ENCODE measurements at regions not wholly inside any gene's neighbourhood (a gene's known extent, or its start where the extent isn't known, plus 50 kb on each side); places are given as distances from the start of the nearest gene placed in this dataset.

DNA sequence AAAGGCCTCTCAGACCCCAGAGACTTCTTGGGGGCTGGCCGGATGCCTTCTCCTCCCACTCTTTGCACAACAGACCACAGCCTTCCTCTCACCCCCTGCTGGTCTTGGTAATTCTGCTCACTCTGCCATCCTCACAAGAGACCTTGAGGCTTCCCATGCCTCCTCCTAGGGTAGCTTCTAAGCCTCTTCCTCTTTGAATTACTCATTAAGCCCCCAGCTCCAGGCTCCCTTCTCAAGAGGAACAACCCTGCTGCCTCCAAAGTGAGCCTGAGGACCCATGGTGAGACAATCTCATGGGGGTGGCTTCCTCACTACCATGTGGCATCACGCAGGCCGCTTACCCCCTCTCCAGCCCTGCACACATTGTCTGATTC is 184.6 kb upstream of the SYT13 start:
- no peak for TF ChIP-seq POU6F1 (CRISPR knock-in tag; IDR thresholded peaks at IDR 0.05; ENCODE audit: borderline replicate concordance, low read depth)
- no peak for TF ChIP-seq GLIS3 (CRISPR knock-in tag; IDR thresholded peaks at IDR 0.05)
- TF ChIP-seq ZFP3 (CRISPR knock-in tag; IDR thresholded peaks at IDR 0.05) = no peak
- ATAC-seq = no peak

DNA sequence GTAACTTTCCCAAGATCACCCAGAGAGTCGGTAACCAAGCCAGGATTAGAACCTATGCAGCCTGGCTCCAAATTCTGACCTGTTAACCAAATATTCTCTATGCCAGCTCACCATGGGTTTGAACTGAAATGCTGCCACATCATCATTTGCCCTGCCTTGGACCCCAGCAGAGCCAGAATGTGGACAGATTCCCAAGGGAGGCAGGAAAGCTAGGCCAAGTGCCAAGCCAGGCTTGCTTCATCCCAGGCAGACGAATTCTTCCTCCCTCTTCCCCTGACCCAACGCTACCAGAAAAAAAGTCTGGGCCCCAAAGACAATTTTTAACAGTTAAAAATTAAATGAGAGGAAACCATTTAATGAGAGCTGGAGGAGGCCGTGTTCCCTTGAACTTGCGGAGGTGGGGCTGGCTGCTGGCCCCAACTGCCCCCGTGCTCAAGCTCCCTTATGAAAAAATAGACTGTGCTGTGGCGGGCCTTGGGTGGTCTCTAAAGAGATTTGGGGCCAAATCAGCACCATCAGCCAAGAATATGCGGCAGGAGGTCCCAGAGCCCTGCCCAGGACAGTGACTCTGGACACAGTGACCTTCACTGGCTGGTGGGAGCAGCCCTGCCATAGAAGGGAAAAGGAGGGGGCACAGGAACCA is 184.1 kb upstream of the SYT13 start:
- ATAC-seq = no peak
- no peak for TF ChIP-seq BACH2 (CRISPR knock-in tag; IDR thresholded peaks at IDR 0.05; ENCODE audit: borderline replicate concordance)
- TF ChIP-seq CSRNP3 (CRISPR knock-in tag; IDR thresholded peaks at IDR 0.05) = no peak
- no peak for TF ChIP-seq GLIS3 (CRISPR knock-in tag; IDR thresholded peaks at IDR 0.05)
- TF ChIP-seq ZC3H10 (CRISPR knock-in tag; IDR thresholded peaks at IDR 0.05) = no peak
- TF ChIP-seq TCF4 (CRISPR knock-in tag; IDR thresholded peaks at IDR 0.05; ENCODE audit: borderline replicate concordance) = no peak
- no peak for TF ChIP-seq CSDC2 (CRISPR knock-in tag; IDR thresholded peaks at IDR 0.05)

GRCh38 chr11:45468267-45468856 is 182.2 kb upstream of the SYT13 start:
- no peak for ATAC-seq
- TF ChIP-seq ESRRG (CRISPR knock-in tag; IDR thresholded peaks at IDR 0.05) (no peak), RARB (CRISPR knock-in tag; IDR thresholded peaks at IDR 0.05) (no peak), ZNF565 (CRISPR knock-in tag; conservative IDR thresholded peaks at IDR 0.05; ENCODE audit: low read depth) (no peak), ZNF8 (CRISPR knock-in tag; IDR thresholded peaks at IDR 0.05) (no peak), PPARA (CRISPR knock-in tag; IDR thresholded peaks at IDR 0.05; ENCODE audit: borderline replicate concordance) (no peak)

DNA sequence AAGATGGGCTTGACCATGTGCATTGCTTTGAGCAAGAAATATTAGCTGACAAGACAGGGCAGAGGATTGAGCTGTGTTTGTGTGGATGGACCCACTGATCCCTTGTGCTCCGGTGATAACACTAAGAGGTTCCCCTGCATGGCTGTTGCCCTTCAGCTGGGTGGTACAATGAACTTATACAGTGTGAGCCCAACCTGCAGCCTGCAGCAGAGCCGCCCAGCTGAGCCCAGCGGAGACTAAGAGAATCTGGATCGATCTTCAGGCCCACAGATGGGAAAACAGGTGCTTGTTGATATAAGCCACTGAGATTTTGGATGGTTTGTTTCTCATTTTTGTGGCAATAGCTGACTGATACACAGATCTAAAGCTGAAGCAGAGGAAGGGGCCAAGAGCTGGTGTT is 177.4 kb upstream of the SYT13 start:
- TF ChIP-seq ZNF565 (CRISPR knock-in tag; conservative IDR thresholded peaks at IDR 0.05; ENCODE audit: low read depth) = no peak
- no peak for TF ChIP-seq TSHZ2 (CRISPR knock-in tag; IDR thresholded peaks at IDR 0.05)
- no peak for TF ChIP-seq CSRNP3 (CRISPR knock-in tag; IDR thresholded peaks at IDR 0.05)
- no peak for TF ChIP-seq ZC3H10 (CRISPR knock-in tag; IDR thresholded peaks at IDR 0.05)
- TF ChIP-seq ZFP30 (CRISPR knock-in tag; IDR thresholded peaks at IDR 0.05) = no peak
- no peak for TF ChIP-seq TCF4 (CRISPR knock-in tag; IDR thresholded peaks at IDR 0.05; ENCODE audit: borderline replicate concordance)
- no peak for TF ChIP-seq TOX (CRISPR knock-in tag; IDR thresholded peaks at IDR 0.05; ENCODE audit: borderline replicate concordance)
- TF ChIP-seq ESRRG (CRISPR knock-in tag; IDR thresholded peaks at IDR 0.05) = no peak
- no peak for TF ChIP-seq SNAI2 (CRISPR knock-in tag; IDR thresholded peaks at IDR 0.05)
- no peak for TF ChIP-seq CSDC2 (CRISPR knock-in tag; IDR thresholded peaks at IDR 0.05)
- no peak for TF ChIP-seq ZNF8 (CRISPR knock-in tag; IDR thresholded peaks at IDR 0.05)
- no peak for TF ChIP-seq BACH2 (CRISPR knock-in tag; IDR thresholded peaks at IDR 0.05; ENCODE audit: borderline replicate concordance)
- no peak for TF ChIP-seq OSR1 (CRISPR knock-in tag; IDR thresholded peaks at IDR 0.05)
- no peak for ATAC-seq

DNA sequence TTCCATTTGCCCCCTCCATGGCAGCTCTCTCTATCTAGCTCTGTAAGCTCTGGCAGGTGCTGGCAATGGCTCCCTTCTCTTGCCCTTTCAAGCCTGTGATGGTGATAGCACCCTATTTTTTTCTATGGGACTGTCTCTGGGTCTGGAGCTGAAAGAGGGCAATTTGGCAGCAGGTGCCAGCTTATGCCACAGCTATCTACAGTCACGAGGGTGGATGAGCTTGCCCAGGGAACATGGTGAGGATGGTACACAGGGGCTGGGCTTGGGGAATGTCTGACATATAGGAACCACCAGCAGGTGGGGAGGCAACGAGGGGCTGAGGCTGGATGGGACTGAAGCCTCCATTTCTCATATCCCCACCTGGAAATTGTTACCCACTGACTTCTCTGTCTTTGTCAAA is 175.4 kb upstream of the SYT13 start:
- no peak for TF ChIP-seq BACH2 (CRISPR knock-in tag; IDR thresholded peaks at IDR 0.05; ENCODE audit: borderline replicate concordance)
- ATAC-seq = no peak
